Breast epithelium (tissue), 4 donors: ENCODE measurements at regions not wholly inside any gene's neighbourhood (a gene's known extent, or its start where the extent isn't known, plus 50 kb on each side); places are given as distances from the start of the nearest gene placed in this dataset.

Source experiments
- DNase-seq, 2 donors: peaks; one replicate each; pipeline ENCODE4 v3.0.0-alpha.2; 2019; ENCODE audit warnings: low spot score in 2 of 2
- H3K27ac ChIP-seq, 2 donors: fragments of 200-600 bp; sonication (generic) in 1 of 2; one replicate each; pipeline ENCODE4 v1.5.1; 2016 to 2019; ENCODE audit warnings: mild to moderate bottlenecking in 1 of 2
- H3K27me3 ChIP-seq, 2 donors: fragments of 200-600 bp; sonication (generic) in 1 of 2; one replicate each; pipeline versions ENCODE4 v1.5.1 to v1.6.0; 2017 to 2019; ENCODE audit warnings: control low read depth in 1 of 2, mild to moderate bottlenecking in 1 of 2
- H3K36me3 ChIP-seq: fragments of 200-600 bp; one replicate; pipeline ENCODE4 v1.5.1; 2019
- H3K4me1 ChIP-seq, 2 donors: fragments of 200-600 bp; sonication (generic); one replicate each; pipeline ENCODE4 v1.5.1; 2016 to 2019; ENCODE audit warnings: control low read depth in 1 of 2
- H3K4me3 ChIP-seq, 3 donors: fragments of 200-600 bp; sonication (generic); 1 replicate in 2 of 3; 2 replicates in 1 of 3; pipeline ENCODE4 v1.5.1; 2016 to 2019; ENCODE audit warnings: mild to moderate bottlenecking in 3 of 3, moderate library complexity in 2 of 3
- H3K9me3 ChIP-seq, 2 donors: fragments of 200-600 bp; sonication (generic) in 1 of 2; one replicate each; pipeline ENCODE4 v1.5.1; 2016 to 2019; ENCODE audit warnings: control low read depth in 1 of 2
- POLR2A ChIP-seq: fragments of 450-650 bp; IDR thresholded peaks from one replicate; pipeline ENCODE4 v1.6.1; 2016; ENCODE audit warnings: antibody characterized with exemption, mild to moderate bottlenecking, moderate library complexity
- POLR2AphosphoS5 ChIP-seq, 3 donors: sonication (generic); formaldehyde crosslinking; IDR thresholded peaks; one replicate each; pipeline ENCODE4 v1.6.1; 2017; ENCODE audit warnings: antibody characterized with exemption in 3 of 3
- intact Hi-C: fragments of 100-400 bp; cut with DNase I; formaldehyde crosslinking; loops from one replicate; pipeline ENCODE4 v1.15.1; 2023; ENCODE audit warnings: low total_unique reads
- TF ChIP-seq, protein P1 (sequence below), 3 donors: fragments of 450-650 bp; IDR thresholded peaks; one replicate each; pipeline ENCODE4 v1.5.1; 2016 to 2017; ENCODE audit warnings: antibody characterized with exemption in 3 of 3, mild to moderate bottlenecking in 3 of 3, moderate library complexity in 3 of 3

DNA sequence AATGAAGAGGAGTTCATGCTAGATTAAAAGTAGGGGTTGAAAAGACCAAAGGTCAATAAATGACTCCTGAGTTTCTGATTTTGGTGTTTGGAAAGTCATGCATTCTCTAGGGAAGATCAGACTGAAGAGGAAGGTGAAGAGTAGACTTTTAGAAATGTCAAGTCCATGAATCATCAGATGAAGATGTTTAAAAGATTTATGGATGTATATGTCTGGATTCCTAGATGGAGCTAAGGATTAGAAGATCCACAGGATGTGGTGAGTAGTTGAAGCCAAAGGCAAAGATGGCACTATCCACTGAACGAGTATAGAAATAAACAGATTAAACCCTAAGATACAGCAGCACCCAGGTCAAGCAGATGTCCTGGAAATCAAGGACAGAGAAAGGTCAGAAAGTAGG is 298.5 kb downstream of the GPAM start:
- no peak for TF ChIP-seq POLR2A
- TF ChIP-seq, protein P1, sequence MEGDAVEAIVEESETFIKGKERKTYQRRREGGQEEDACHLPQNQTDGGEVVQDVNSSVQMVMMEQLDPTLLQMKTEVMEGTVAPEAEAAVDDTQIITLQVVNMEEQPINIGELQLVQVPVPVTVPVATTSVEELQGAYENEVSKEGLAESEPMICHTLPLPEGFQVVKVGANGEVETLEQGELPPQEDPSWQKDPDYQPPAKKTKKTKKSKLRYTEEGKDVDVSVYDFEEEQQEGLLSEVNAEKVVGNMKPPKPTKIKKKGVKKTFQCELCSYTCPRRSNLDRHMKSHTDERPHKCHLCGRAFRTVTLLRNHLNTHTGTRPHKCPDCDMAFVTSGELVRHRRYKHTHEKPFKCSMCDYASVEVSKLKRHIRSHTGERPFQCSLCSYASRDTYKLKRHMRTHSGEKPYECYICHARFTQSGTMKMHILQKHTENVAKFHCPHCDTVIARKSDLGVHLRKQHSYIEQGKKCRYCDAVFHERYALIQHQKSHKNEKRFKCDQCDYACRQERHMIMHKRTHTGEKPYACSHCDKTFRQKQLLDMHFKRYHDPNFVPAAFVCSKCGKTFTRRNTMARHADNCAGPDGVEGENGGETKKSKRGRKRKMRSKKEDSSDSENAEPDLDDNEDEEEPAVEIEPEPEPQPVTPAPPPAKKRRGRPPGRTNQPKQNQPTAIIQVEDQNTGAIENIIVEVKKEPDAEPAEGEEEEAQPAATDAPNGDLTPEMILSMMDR (IDR thresholded peaks at IDR 0.05), result no peak
- no peak for TF ChIP-seq POLR2AphosphoS5 (IDR thresholded peaks at IDR 0.05)
- H3K4me1 ChIP-seq, result no peaks in the 10 kb centered on the region
- no peaks in the 10 kb centered on the region for H3K36me3 ChIP-seq
- H3K4me3 ChIP-seq, result no peak overlapping the region
- no peaks in the 10 kb centered on the region for H3K9me3 ChIP-seq
- no peaks in the 10 kb centered on the region for H3K27me3 ChIP-seq
- DNase-seq, result no peak
- intact Hi-C loops, result no loop called here
- no peak overlapping the region for H3K27ac ChIP-seq

DNA sequence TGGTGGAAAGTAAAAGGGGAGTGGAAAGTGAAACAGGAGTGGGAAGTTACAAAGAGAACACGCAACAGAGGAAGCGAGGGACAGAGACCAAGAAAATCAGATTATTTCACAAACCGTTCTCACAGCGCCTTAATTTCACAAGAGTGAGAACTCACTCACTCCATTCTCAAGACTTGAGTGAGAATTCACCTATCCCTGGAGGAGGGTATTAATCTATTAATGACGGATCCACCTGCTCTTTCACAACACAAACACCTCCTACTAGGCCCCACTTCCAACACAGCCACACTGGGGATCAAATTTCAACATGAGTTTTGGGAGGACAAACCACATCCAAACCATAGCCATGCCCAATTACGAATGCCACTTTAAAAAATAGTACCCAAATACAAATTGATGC is 297.6 kb downstream of the GPAM start:
- no peak for DNase-seq
- intact Hi-C loops, result no loop called here
- H3K4me3 ChIP-seq, result no peak overlapping the region
- TF ChIP-seq, protein P1 (IDR thresholded peaks at IDR 0.05), result no peak
- TF ChIP-seq POLR2A (no peak), POLR2AphosphoS5 (IDR thresholded peaks at IDR 0.05) (no peak)
- H3K9me3 ChIP-seq, result no peaks in the 10 kb centered on the region
- H3K27ac ChIP-seq, result no peak overlapping the region
- no peaks in the 10 kb centered on the region for H3K27me3 ChIP-seq
- H3K4me1 ChIP-seq, result no peaks in the 10 kb centered on the region
- no peaks in the 10 kb centered on the region for H3K36me3 ChIP-seq

DNA sequence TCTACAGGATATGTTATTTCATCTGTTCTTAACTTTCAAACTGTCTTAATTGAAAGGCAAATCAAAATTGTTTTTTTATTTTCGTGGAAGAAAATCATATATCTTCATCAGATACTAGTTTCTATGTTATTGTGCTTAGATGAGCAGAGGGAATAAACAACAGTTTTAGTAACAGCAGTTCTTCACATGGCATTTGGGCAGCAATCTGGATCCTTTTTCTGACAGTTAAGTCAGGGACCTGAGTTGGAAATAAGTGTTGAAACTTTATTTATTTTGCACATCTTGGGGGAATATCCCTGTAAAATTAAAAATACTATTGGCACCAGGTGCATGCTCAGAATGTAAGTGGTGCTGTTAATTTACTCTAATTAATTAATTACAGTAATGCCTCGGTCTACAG is 296.3 kb downstream of the GPAM start:
- TF ChIP-seq POLR2AphosphoS5 (IDR thresholded peaks at IDR 0.05) (no peak), POLR2A (no peak)
- TF ChIP-seq, protein P1 (IDR thresholded peaks at IDR 0.05), result no peak
- intact Hi-C loops, result no loop called here
- no peaks in the 10 kb centered on the region for H3K36me3 ChIP-seq
- DNase-seq, result no peak
- no peaks in the 10 kb centered on the region for H3K4me1 ChIP-seq
- H3K27ac ChIP-seq, result no peak overlapping the region
- no peaks in the 10 kb centered on the region for H3K9me3 ChIP-seq
- no peak overlapping the region for H3K4me3 ChIP-seq
- H3K27me3 ChIP-seq, result no peaks in the 10 kb centered on the region

DNA sequence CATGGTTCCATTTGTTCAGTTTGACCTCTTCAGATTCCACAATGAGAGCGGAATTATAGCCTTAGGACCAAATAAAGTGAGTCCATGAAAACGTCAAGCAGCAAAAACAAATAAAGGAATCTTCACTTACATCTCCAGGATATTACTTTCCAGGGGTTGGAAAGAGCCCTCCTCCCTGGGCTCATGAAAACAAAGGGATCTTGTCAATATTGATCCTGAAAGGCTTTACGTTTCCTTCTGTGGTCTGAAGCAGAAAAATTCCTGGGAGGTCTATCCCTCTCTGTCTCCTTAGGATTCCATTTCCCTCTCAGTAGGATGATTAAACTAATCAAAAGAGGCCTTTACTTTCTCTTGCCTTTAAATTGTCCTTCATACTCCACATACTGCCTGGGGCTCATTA is 293.5 kb downstream of the GPAM start:
- Histone ChIP-seq H3K27ac (no peak overlapping the region), H3K36me3 (no peaks in the 10 kb centered on the region), H3K4me3 (no peak overlapping the region), H3K4me1 (no peaks in the 10 kb centered on the region), H3K9me3 (no peaks in the 10 kb centered on the region), H3K27me3 (no peaks in the 10 kb centered on the region)
- TF ChIP-seq POLR2A (no peak), POLR2AphosphoS5 (IDR thresholded peaks at IDR 0.05) (no peak)
- TF ChIP-seq, protein P1 (IDR thresholded peaks at IDR 0.05), result no peak
- intact Hi-C loops, result no loop called here
- no peak for DNase-seq

DNA sequence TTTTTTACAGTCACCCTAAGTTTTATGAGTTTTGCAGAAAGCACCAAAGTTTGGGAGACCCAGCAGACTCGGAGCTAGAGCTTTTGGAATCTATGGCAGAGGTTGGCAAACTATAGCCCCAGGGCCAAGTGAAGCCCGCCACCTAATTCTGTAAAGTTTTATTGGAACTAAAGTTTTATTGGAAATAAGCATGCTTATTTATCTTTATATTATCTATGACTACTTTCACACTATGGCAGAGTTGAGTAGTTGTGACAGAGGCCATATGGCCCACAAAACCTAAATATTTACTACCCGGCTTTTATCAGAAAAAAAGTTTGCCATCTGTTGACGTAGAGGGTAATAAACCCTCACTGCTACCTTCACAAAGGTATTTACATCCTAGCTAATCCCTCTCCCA is 267.6 kb downstream of the GPAM start:
- Histone ChIP-seq H3K36me3 (no peaks in the 10 kb centered on the region), H3K27me3 (no peaks in the 10 kb centered on the region), H3K27ac (no peak overlapping the region), H3K4me1 (no peaks in the 10 kb centered on the region), H3K4me3 (no peak overlapping the region), H3K9me3 (no peaks in the 10 kb centered on the region)
- intact Hi-C loops, result no loop called here
- TF ChIP-seq POLR2AphosphoS5 (IDR thresholded peaks at IDR 0.05) (no peak), POLR2A (no peak)
- TF ChIP-seq, protein P1 (IDR thresholded peaks at IDR 0.05), result no peak
- no peak for DNase-seq
